Caco-2 (cell line): ENCODE measurements at regions not wholly inside any gene's neighbourhood (a gene's known extent, or its start where the extent isn't known, plus 50 kb on each side); places are given as distances from the start of the nearest gene placed in this dataset.

Experiments
- BruUV-seq: library from RNA; stranded (reverse); fragments of 400-500 nt; replicated peaks from 2 replicates; lab custom pipeline; 2021; lab: Mats Ljungman, UMichigan
- CTCF ChIA-PET: fragments of 300-600 bp; sonication (Branson Sonifier 250); formaldehyde crosslinking; loops from one replicate; lab custom pipeline; 2022; ENCODE audit warnings: antibody characterized with exemption; lab: Charles Lee
- POLR2A ChIA-PET: fragments of 300-600 bp; sonication (Branson Sonifier 250); formaldehyde crosslinking; loops from one replicate; lab custom pipeline; 2022; ENCODE audit warnings: antibody characterized with exemption; lab: Charles Lee
- DNase-seq, 2 experiments: peaks; one replicate each; pipeline versions ENCODE4 v3.0.0 to v3.0.0-alpha.2; 2020 to 2022
- H3K27me3 ChIP-seq: replicated peaks from 2 replicates; pipeline ENCODE4 v1.6.0; 2011; ENCODE audit warnings: low read length; ENCODE audit not compliant: control insufficient read depth, insufficient read depth
- H3K36me3 ChIP-seq: 2 replicates; pipeline ENCODE4 v1.5.1; 2011; ENCODE audit warnings: low read length; ENCODE audit not compliant: control insufficient read depth, insufficient read depth
- H3K4me1 ChIP-seq: fragments of 250-450 bp; sonication (Bioruptor Pico); 2 replicates; pipeline ENCODE4 v1.5.1; 2020; ENCODE audit warnings: mild to moderate bottlenecking
- H3K4me3 ChIP-seq: 2 replicates; pipeline ENCODE4 v1.5.1; 2011; ENCODE audit warnings: low read depth, mild to moderate bottlenecking, control low read depth, low read length
- H3K9me3 ChIP-seq: fragments of 250-450 bp; sonication (Bioruptor Pico); 2 replicates; pipeline ENCODE4 v1.5.1; 2020; ENCODE audit warnings: mild to moderate bottlenecking, moderate library complexity
- H3K27ac Mint-ChIP-seq: one replicate; pipeline ENCODE4 v1.8.0; 2022; ENCODE audit warnings: mixed read lengths; ENCODE audit not compliant: unreplicated experiment
- H3K27me3 Mint-ChIP-seq: one replicate; pipeline ENCODE4 v1.8.0; 2022; ENCODE audit warnings: mixed read lengths; ENCODE audit not compliant: insufficient read depth, unreplicated experiment
- H3K36me3 Mint-ChIP-seq: one replicate; pipeline ENCODE4 v1.8.0; 2022; ENCODE audit warnings: mild to moderate bottlenecking, mixed read lengths; ENCODE audit not compliant: insufficient read depth, unreplicated experiment
- H3K4me1 Mint-ChIP-seq: one replicate; pipeline ENCODE4 v1.8.0; 2022; ENCODE audit warnings: low read depth, mixed read lengths; ENCODE audit not compliant: unreplicated experiment
- H3K4me3 Mint-ChIP-seq: one replicate; pipeline ENCODE4 v1.8.0; 2022; ENCODE audit warnings: mild to moderate bottlenecking, moderate library complexity, mixed read lengths; ENCODE audit not compliant: unreplicated experiment
- H3K9me3 Mint-ChIP-seq: one replicate; pipeline ENCODE4 v1.8.0; 2022; ENCODE audit warnings: mixed read lengths; ENCODE audit not compliant: unreplicated experiment
- intact Hi-C: fragments of 100-400 bp; cut with micrococcal nuclease; formaldehyde crosslinking; loops from one replicate; pipeline ENCODE4 v1.10.0; 2022; ENCODE audit not compliant: unreplicated experiment
- TF ChIP-seq, protein P1 (sequence below), 2 experiments: fragments of 200-600 bp in 1 of 2; IDR thresholded peaks; 1 replicate in 1 of 2; 2 replicates in 1 of 2; pipeline versions ENCODE4 v1.5.1 to v1.8.0; 2011 to 2022; ENCODE audit warnings: antibody characterized with exemption in 1 of 2, control low read depth in 1 of 2, inconsistent platforms in 1 of 2, low read depth in 1 of 2, low read length in 1 of 2, mild to moderate bottlenecking in 1 of 2, moderate library complexity in 1 of 2; ENCODE audit not compliant: insufficient read depth in 1 of 2, severe bottlenecking in 1 of 2, unreplicated experiment in 1 of 2

DNA sequence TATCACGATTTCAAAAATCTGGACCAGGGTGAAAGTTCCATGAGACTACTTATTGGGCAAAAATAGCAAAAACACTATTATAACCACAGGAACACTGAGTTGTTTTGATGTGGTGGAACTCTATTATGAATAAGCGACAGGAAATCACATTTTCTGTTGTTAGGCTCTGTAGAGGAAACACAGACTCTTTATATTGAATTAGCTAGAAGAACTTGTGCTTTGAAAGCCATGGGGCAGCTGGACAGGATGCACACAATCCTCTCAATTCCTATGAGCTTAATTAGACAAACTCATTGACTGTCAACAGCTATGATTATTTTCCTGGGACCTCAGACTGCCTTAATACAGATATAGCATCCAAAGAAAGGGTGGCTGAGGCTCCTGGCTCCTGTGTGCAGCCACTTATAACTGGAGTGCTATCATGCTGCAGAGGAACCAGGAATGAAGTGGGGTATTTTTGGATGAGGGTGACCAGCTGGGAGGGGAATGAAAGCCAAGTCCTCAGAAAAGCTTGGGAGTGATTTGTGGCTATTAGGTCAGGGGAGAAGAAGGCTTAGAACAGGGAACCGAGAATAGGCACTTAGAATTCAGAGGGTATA lies 657.3 kb downstream of the TYW1 start:
- intact Hi-C loops = no loop called here
- BruUV-seq = no TSS peak
- POLR2A ChIA-PET = no interaction called here
- H3K27me3 Mint-ChIP-seq = no peaks in the 10 kb centered on the region
- no peak overlapping the region for H3K4me3 Mint-ChIP-seq
- CTCF ChIA-PET = no interaction called here
- no peak for DNase-seq
- no peaks in the 10 kb centered on the region for H3K4me1 Mint-ChIP-seq
- no peaks in the 10 kb centered on the region for H3K9me3 ChIP-seq
- TF ChIP-seq, protein P1, sequence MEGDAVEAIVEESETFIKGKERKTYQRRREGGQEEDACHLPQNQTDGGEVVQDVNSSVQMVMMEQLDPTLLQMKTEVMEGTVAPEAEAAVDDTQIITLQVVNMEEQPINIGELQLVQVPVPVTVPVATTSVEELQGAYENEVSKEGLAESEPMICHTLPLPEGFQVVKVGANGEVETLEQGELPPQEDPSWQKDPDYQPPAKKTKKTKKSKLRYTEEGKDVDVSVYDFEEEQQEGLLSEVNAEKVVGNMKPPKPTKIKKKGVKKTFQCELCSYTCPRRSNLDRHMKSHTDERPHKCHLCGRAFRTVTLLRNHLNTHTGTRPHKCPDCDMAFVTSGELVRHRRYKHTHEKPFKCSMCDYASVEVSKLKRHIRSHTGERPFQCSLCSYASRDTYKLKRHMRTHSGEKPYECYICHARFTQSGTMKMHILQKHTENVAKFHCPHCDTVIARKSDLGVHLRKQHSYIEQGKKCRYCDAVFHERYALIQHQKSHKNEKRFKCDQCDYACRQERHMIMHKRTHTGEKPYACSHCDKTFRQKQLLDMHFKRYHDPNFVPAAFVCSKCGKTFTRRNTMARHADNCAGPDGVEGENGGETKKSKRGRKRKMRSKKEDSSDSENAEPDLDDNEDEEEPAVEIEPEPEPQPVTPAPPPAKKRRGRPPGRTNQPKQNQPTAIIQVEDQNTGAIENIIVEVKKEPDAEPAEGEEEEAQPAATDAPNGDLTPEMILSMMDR (IDR thresholded peaks at IDR 0.05; ENCODE audit: insufficient read depth in 1 of 2, low read depth in 1 of 2, low read length in 1 of 2, severe bottlenecking in 1 of 2, unreplicated experiment in 1 of 2) = no peak
- no peak overlapping the region for H3K27ac Mint-ChIP-seq
- H3K27me3 ChIP-seq = no peaks in the 10 kb centered on the region
- peaks cover 13% of the 10 kb centered on the region for H3K9me3 Mint-ChIP-seq
- no peaks in the 10 kb centered on the region for H3K36me3 Mint-ChIP-seq
- no peaks in the 10 kb centered on the region for H3K4me1 ChIP-seq
- H3K4me3 ChIP-seq = no peak overlapping the region
- H3K36me3 ChIP-seq = no peaks in the 10 kb centered on the region

DNA sequence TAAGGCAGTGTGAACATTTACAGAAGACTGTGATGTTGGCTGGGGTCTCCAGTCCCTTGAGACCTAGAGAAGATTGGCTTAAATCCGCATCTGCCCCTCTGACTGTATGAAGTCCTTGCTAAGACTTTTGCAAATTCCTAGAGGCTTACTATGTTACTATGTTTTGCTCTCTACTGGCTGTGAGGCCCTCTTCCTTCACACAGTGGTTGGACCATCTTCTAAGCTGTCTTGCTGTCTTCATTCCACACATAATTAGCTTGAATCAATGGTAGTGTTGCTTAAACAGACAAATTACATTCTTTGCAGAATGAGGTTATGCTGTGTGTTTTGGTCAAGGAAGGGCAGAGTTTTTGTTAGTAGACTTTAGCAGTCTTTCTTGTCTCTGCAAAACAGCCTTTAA lies 658.0 kb downstream of the TYW1 start:
- no peak overlapping the region for H3K27ac Mint-ChIP-seq

DNA sequence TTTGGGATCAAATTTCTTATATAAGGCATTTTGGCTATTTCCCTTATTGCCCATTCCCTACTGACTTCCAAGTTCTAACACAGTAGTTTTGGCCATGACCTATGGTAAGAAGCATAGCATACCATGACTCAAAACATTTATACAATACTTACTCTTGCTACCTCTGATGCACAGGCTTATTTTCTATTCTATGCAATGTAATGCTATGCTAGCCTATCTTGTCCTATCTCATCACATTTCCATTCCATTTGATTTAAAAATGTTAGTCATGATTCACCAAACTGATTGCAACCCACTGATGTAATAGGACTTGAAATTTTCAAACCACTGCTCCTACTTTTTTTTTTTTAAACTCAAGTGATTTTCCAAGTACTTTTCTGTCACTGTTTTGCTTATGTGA lies 658.5 kb downstream of the TYW1 start:
- Histone ChIP-seq H3K9me3 (no peaks in the 10 kb centered on the region), H3K4me1 (no peaks in the 10 kb centered on the region), H3K4me3 (no peak overlapping the region), H3K36me3 (no peaks in the 10 kb centered on the region), H3K27me3 (no peaks in the 10 kb centered on the region)
- CTCF ChIA-PET = no interaction called here
- BruUV-seq = no TSS peak
- TF ChIP-seq, protein P1 (IDR thresholded peaks at IDR 0.05; ENCODE audit: insufficient read depth in 1 of 2, low read depth in 1 of 2, low read length in 1 of 2, severe bottlenecking in 1 of 2, unreplicated experiment in 1 of 2) = no peak
- Mint-ChIP-seq H3K36me3 (no peaks in the 10 kb centered on the region), H3K4me1 (no peaks in the 10 kb centered on the region), H3K27ac (no peak overlapping the region), H3K9me3 (peaks cover 13% of the 10 kb centered on the region), H3K27me3 (no peaks in the 10 kb centered on the region), H3K4me3 (no peak overlapping the region)
- DNase-seq = no peak
- intact Hi-C loops = no loop called here
- POLR2A ChIA-PET = no interaction called here

More for the DNA sequence above, 658.0 kb downstream of the TYW1 start:
- TF ChIP-seq, protein P1 (IDR thresholded peaks at IDR 0.05; ENCODE audit: insufficient read depth in 1 of 2, low read depth in 1 of 2, low read length in 1 of 2, severe bottlenecking in 1 of 2, unreplicated experiment in 1 of 2) = no peak
- no TSS peak for BruUV-seq
- no peak overlapping the region for H3K4me3 ChIP-seq
- POLR2A ChIA-PET = no interaction called here
- DNase-seq = no peak
- no peaks in the 10 kb centered on the region for H3K9me3 ChIP-seq
- H3K27me3 ChIP-seq = no peaks in the 10 kb centered on the region
- Mint-ChIP-seq H3K27me3 (no peaks in the 10 kb centered on the region), H3K36me3 (no peaks in the 10 kb centered on the region), H3K9me3 (peaks cover 13% of the 10 kb centered on the region), H3K4me1 (no peaks in the 10 kb centered on the region), H3K4me3 (no peak overlapping the region)
- no peaks in the 10 kb centered on the region for H3K36me3 ChIP-seq
- CTCF ChIA-PET = no interaction called here
- intact Hi-C loops = no loop called here
- H3K4me1 ChIP-seq = no peaks in the 10 kb centered on the region
